ENCODE measurements at regions not wholly inside any gene's neighbourhood (a gene's known extent, or its start where the extent isn't known, plus 50 kb on each side); places are given as distances from the start of the nearest gene placed in this dataset.

GRCh38 chr6:85127696-85128243, 322.1 kb upstream of the NT5E start:
- TF ChIP-seq ZNF624 (tag by site-specific recombination; IDR thresholded peaks at IDR 0.05) (no peak), ZNF398 (tag by site-specific recombination; IDR thresholded peaks at IDR 0.05) (no peak), CTCF (tag by site-specific recombination; IDR thresholded peaks at IDR 0.05) (no peak), ZNF785 (tag by site-specific recombination; IDR thresholded peaks at IDR 0.05) (no peak), ZBTB8A (tag by site-specific recombination; IDR thresholded peaks at IDR 0.05) (no peak)
